Upper lobe of right lung (tissue), 1 donor: ENCODE measurements at regions not wholly inside any gene's neighbourhood (a gene's known extent, or its start where the extent isn't known, plus 50 kb on each side); places are given as distances from the start of the nearest gene placed in this dataset.

Source experiments
- ATAC-seq: fragments of 200-7000 bp; cut with Tn5 transposase; one replicate; pipeline ENCODE4 v1.9.1; 2020; ENCODE audit warnings: mild to moderate bottlenecking, moderate library complexity
- DNase-seq: peaks from one replicate; pipeline ENCODE4 v3.0.0-alpha.2; 2020
- H3K27ac ChIP-seq: fragments of 200-600 bp; one replicate; pipeline ENCODE4 v1.8.0; 2022
- H3K27me3 ChIP-seq: fragments of 200-600 bp; one replicate; pipeline ENCODE4 v1.8.0; 2022; ENCODE audit warnings: mild to moderate bottlenecking
- H3K36me3 ChIP-seq: fragments of 200-600 bp; one replicate; pipeline ENCODE4 v1.8.0; 2022
- H3K4me1 ChIP-seq: fragments of 200-600 bp; one replicate; pipeline ENCODE4 v1.8.0; 2022
- H3K4me3 ChIP-seq: fragments of 200-600 bp; one replicate; pipeline ENCODE4 v1.8.0; 2022; ENCODE audit warnings: mild to moderate bottlenecking
- H3K9me3 ChIP-seq: fragments of 200-600 bp; one replicate; pipeline ENCODE4 v1.8.0; 2022
- CTCF ChIP-seq: fragments of 200-600 bp; IDR thresholded peaks from one replicate; pipeline ENCODE4 v1.8.0; 2022; ENCODE audit warnings: antibody characterized with exemption
- intact Hi-C: fragments of 100-400 bp; cut with DNase I; formaldehyde crosslinking; loops from one replicate; pipeline ENCODE4 v1.11.0; 2022
- donor health status: DM: no; HTN: yes; CAD: no; lungs with severe emphysema.

- Histone ChIP-seq H3K9me3 (no peaks in the 10 kb centered on the region), H3K36me3 (no peaks in the 10 kb centered on the region), H3K4me1 (no peaks in the 10 kb centered on the region), H3K27me3 (no peaks in the 10 kb centered on the region), H3K27ac (no peak overlapping the region), H3K4me3 (no peak overlapping the region)
- DNase-seq = no peak
- no peak for TF ChIP-seq CTCF
- intact Hi-C loops = no loop called here
- no peak for ATAC-seq
These were observed 132.6 kb upstream of the ASCC3 start for GRCh38 chr6:101013612-101014195.

GRCh38 chr6:101015541-101015940 is 134.4 kb upstream of the ASCC3 start:
- no peak overlapping the region for H3K4me3 ChIP-seq
- H3K27ac ChIP-seq = no peak overlapping the region
- no peaks in the 10 kb centered on the region for H3K9me3 ChIP-seq
- DNase-seq (no peak), ATAC-seq (no peak)
- H3K36me3 ChIP-seq = no peaks in the 10 kb centered on the region
- TF ChIP-seq CTCF = no peak
- intact Hi-C loops = no loop called here
- H3K4me1 ChIP-seq = no peaks in the 10 kb centered on the region
- no peaks in the 10 kb centered on the region for H3K27me3 ChIP-seq

- H3K27me3 ChIP-seq = no peaks in the 10 kb centered on the region
- H3K9me3 ChIP-seq = no peaks in the 10 kb centered on the region
- ATAC-seq (no peak), DNase-seq (no peak)
- H3K4me1 ChIP-seq = no peaks in the 10 kb centered on the region
- no peaks in the 10 kb centered on the region for H3K36me3 ChIP-seq
- no peak overlapping the region for H3K4me3 ChIP-seq
- TF ChIP-seq CTCF = no peak
- H3K27ac ChIP-seq = no peak overlapping the region
- intact Hi-C loops = no loop called here
These were observed 135.0 kb upstream of the ASCC3 start for GRCh38 chr6:101016163-101016562.

- no peaks in the 10 kb centered on the region for H3K9me3 ChIP-seq
- no peak for TF ChIP-seq CTCF
- H3K27ac ChIP-seq = no peak overlapping the region
- H3K4me1 ChIP-seq = no peaks in the 10 kb centered on the region
- H3K27me3 ChIP-seq = no peaks in the 10 kb centered on the region
- H3K36me3 ChIP-seq = no peaks in the 10 kb centered on the region
- ATAC-seq (no peak), DNase-seq (no peak)
- no peak overlapping the region for H3K4me3 ChIP-seq
- intact Hi-C loops = no loop called here
These were observed 137.0 kb upstream of the ASCC3 start for GRCh38 chr6:101018157-101018556.

GRCh38 chr6:101021504-101021903 is 140.4 kb upstream of the ASCC3 start:
- no peak overlapping the region for H3K27ac ChIP-seq
- intact Hi-C loops = no loop called here

More at GRCh38 chr6:101021504-101021903, 140.4 kb upstream of the ASCC3 start:
- Histone ChIP-seq H3K27me3 (no peaks in the 10 kb centered on the region), H3K4me1 (no peaks in the 10 kb centered on the region), H3K9me3 (peaks cover 6% of the 10 kb centered on the region), H3K4me3 (no peak overlapping the region), H3K36me3 (no peaks in the 10 kb centered on the region)
- TF ChIP-seq CTCF = no peak
- ATAC-seq (no peak), DNase-seq (no peak)
